Osteoblast (primary cell): ENCODE measurements at regions not wholly inside any gene's neighbourhood (a gene's known extent, or its start where the extent isn't known, plus 50 kb on each side); places are given as distances from the start of the nearest gene placed in this dataset.
"Not testable (repeated sequence)": the region's sequence is repeated elsewhere in the genome, so short reads cannot be mapped to it uniquely, and the experiment has no call there.

Experiments
- DNase-seq: peaks from one replicate; pipeline ENCODE4 v3.0.0; 2011; ENCODE audit warnings: low spot score, mixed read lengths; ENCODE audit not compliant: insufficient read length; ENCODE audit errors: missing footprints
- H2AFZ ChIP-seq: 2 replicates; pipeline ENCODE4 v1.6.0; 2011; ENCODE audit warnings: mild to moderate bottlenecking, low read length
- H3K27ac ChIP-seq: 2 replicates; pipeline ENCODE4 v1.5.1; 2011; ENCODE audit warnings: mild to moderate bottlenecking, low read depth, low read length, moderate library complexity
- H3K27me3 ChIP-seq: 2 replicates; pipeline ENCODE4 v1.6.0; 2012; ENCODE audit warnings: mild to moderate bottlenecking, control low read depth, inconsistent platforms, low read length, moderate library complexity; ENCODE audit not compliant: insufficient read depth
- H3K36me3 ChIP-seq: 2 replicates; pipeline ENCODE4 v1.5.1; 2011; ENCODE audit warnings: mild to moderate bottlenecking, low read length, control low read depth, moderate library complexity; ENCODE audit not compliant: insufficient read depth
- H3K4me1 ChIP-seq: 2 replicates; pipeline ENCODE4 v1.5.1; 2011; ENCODE audit warnings: mild to moderate bottlenecking, low read length, control low read depth, moderate library complexity; ENCODE audit not compliant: insufficient read depth
- H3K4me2 ChIP-seq: 2 replicates; pipeline ENCODE4 v1.6.0; 2011; ENCODE audit warnings: mild to moderate bottlenecking, low read length; ENCODE audit not compliant: insufficient read depth
- H3K4me3 ChIP-seq: fragments of 200-600 bp; sonication (generic); 3 replicates; pipeline ENCODE4 v1.5.1; 2012; ENCODE audit warnings: mild to moderate bottlenecking, low read length, inconsistent platforms; ENCODE audit not compliant: insufficient read depth
- H3K79me2 ChIP-seq: 2 replicates; pipeline ENCODE4 v1.6.0; 2012; ENCODE audit warnings: mild to moderate bottlenecking, low read length, control low read depth, inconsistent platforms; ENCODE audit not compliant: insufficient read depth
- H3K9me3 ChIP-seq: 2 replicates; pipeline ENCODE4 v1.5.1; 2011; ENCODE audit warnings: low read depth, low read length, control low read depth
- H4K20me1 ChIP-seq: 2 replicates; pipeline ENCODE4 v1.6.0; 2012; ENCODE audit warnings: mild to moderate bottlenecking, low read length, control low read depth; ENCODE audit not compliant: insufficient read depth
- TF ChIP-seq, protein P1 (sequence below): IDR thresholded peaks from 2 replicates; pipeline ENCODE4 v1.5.1; 2011; ENCODE audit warnings: mild to moderate bottlenecking, low read depth, low read length, moderate library complexity; ENCODE audit errors: extremely low read depth

DNA sequence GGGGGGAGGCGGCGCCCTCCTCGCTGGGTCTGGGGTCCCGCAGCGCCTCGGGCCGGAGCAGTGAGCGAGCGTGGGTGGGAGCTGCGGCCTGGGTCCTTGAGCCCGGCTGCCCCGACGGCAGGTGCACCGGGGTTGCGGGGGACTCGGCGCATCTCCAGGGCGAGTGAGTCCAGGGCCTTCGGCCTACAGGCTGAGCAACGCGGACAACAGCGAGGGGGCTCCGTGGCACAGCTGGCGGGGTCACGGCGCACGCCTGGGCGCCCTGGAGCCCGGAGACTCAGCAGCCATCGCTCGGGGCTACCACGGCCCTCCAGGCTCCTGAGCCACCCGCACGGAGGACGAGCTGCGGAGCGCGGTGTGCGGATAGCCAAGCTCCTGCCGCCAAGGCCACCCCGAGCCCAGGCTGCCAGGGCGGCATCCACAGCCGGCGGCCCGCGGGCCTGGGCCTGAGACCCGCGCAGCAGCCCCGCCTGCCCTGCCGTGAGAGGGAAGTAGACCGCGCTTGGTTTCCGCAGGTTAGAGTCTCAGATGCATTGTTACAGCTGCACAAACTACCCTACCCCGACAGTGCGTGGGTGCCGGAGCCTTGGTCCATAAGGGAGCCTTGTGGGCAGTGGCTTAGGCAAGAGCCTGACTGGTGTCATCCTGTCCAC lies 253.9 kb upstream of the SGCG start:
- H3K36me3 ChIP-seq, result no peaks in the 10 kb centered on the region
- H3K27me3 ChIP-seq, result no peaks in the 10 kb centered on the region
- no peaks in the 10 kb centered on the region for H4K20me1 ChIP-seq
- H3K4me1 ChIP-seq, result no peaks in the 10 kb centered on the region
- TF ChIP-seq, protein P1, sequence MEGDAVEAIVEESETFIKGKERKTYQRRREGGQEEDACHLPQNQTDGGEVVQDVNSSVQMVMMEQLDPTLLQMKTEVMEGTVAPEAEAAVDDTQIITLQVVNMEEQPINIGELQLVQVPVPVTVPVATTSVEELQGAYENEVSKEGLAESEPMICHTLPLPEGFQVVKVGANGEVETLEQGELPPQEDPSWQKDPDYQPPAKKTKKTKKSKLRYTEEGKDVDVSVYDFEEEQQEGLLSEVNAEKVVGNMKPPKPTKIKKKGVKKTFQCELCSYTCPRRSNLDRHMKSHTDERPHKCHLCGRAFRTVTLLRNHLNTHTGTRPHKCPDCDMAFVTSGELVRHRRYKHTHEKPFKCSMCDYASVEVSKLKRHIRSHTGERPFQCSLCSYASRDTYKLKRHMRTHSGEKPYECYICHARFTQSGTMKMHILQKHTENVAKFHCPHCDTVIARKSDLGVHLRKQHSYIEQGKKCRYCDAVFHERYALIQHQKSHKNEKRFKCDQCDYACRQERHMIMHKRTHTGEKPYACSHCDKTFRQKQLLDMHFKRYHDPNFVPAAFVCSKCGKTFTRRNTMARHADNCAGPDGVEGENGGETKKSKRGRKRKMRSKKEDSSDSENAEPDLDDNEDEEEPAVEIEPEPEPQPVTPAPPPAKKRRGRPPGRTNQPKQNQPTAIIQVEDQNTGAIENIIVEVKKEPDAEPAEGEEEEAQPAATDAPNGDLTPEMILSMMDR, result no peak
- H3K79me2 ChIP-seq, result no peaks in the 10 kb centered on the region
- H2AFZ ChIP-seq, result no peak overlapping the region
- DNase-seq, result no peak
- no peak overlapping the region for H3K4me3 ChIP-seq
- no peaks in the 10 kb centered on the region for H3K9me3 ChIP-seq
- H3K4me2 ChIP-seq, result no peak overlapping the region
- no peak overlapping the region for H3K27ac ChIP-seq

DNA sequence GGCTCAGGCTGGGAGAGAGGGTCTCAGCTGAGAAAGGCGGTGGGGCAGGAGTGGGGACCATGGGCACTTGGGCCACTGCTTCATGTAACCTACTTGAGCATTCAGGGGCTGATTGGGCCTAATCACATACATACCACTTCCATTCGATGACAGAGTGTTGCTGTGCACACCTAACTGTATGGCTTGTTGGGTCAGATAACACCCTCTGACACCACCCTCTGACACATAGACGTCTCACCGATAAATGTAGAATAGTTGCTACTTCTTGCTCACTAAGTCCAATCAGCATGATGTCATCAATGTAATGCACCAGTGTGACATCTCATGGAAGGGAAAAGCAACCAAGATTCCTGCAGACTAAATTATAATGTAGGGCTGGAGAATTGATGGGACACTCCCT lies 252.9 kb upstream of the SGCG start:
- H3K27ac ChIP-seq, H4K20me1 ChIP-seq, H3K4me3 ChIP-seq, H3K79me2 ChIP-seq, H3K36me3 ChIP-seq, H3K4me2 ChIP-seq, DNase-seq, H3K4me1 ChIP-seq, H3K27me3 ChIP-seq, H3K9me3 ChIP-seq, H2AFZ ChIP-seq: not testable (repeated sequence)

DNA sequence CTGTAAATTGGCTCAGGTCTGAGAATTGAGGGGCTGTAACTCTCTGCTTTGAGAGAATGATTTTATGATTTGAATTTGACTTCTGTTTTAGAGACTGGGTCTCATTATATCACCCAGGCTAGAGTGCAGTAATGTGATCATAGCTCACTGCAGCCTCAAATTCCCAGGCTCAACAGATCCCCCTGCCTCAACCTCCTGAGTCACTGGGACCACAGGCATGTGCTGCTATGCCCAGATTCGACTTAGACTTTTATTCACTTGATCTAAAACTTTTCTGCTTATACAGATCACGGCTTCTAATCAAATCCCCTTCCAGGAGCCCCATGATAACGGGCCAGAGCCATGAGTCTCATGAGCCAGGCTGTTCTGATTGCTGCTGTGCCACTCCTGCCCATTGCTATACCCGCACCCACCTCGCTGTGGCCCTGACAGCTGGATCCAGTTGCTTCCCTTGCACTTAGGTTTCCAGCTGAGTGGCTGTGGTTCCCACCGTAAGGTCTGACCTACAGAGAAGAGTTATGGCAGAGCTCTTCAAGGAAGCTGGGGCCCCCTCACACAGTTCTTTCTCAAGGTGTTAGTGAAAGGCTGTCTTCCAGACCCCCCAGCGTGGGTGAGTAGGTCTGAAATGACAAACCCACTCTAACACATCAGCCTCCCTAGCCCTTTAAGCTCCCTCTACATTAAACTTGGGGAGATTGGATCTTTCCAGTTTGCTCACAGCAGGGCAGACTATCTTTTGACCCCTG lies 251.2 kb upstream of the SGCG start:
- no peak for DNase-seq
- no peaks in the 10 kb centered on the region for H3K9me3 ChIP-seq
- H3K79me2 ChIP-seq, result no peaks in the 10 kb centered on the region
- TF ChIP-seq, protein P1, result no peak
- H2AFZ ChIP-seq, result no peak overlapping the region
- no peaks in the 10 kb centered on the region for H3K36me3 ChIP-seq
- H3K4me1 ChIP-seq, result no peaks in the 10 kb centered on the region
- H3K4me2 ChIP-seq, result no peak overlapping the region
- no peaks in the 10 kb centered on the region for H3K27me3 ChIP-seq
- H4K20me1 ChIP-seq, result no peaks in the 10 kb centered on the region
- H3K27ac ChIP-seq, result no peak overlapping the region
- no peak overlapping the region for H3K4me3 ChIP-seq

DNA sequence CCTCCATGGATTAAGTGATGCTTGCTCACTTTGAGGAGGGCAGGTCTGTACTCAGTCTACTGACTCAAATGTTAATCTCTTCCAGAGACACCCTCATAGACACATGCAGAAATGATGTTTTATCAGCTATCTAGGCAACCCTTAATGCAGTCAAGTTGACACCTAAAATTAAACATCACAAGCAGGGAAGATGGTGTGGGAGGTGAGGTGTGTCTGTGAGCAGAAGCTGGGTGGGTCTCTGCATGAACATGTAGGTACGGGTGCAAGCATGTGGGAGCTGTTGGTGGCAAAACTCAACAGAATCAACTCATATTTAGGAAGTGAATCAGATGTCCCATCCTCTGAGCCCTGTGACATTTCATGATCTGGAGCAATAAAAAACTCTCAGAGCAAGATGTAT lies 249.2 kb upstream of the SGCG start:
- Histone ChIP-seq H3K36me3 (no peaks in the 10 kb centered on the region), H4K20me1 (no peaks in the 10 kb centered on the region), H3K27me3 (no peaks in the 10 kb centered on the region), H3K4me2 (no peak overlapping the region), H3K4me1 (no peaks in the 10 kb centered on the region), H2AFZ (no peak overlapping the region), H3K79me2 (no peaks in the 10 kb centered on the region), H3K4me3 (no peak overlapping the region), H3K27ac (no peak overlapping the region), H3K9me3 (no peaks in the 10 kb centered on the region)
- no peak for DNase-seq
- TF ChIP-seq, protein P1, result no peak

DNA sequence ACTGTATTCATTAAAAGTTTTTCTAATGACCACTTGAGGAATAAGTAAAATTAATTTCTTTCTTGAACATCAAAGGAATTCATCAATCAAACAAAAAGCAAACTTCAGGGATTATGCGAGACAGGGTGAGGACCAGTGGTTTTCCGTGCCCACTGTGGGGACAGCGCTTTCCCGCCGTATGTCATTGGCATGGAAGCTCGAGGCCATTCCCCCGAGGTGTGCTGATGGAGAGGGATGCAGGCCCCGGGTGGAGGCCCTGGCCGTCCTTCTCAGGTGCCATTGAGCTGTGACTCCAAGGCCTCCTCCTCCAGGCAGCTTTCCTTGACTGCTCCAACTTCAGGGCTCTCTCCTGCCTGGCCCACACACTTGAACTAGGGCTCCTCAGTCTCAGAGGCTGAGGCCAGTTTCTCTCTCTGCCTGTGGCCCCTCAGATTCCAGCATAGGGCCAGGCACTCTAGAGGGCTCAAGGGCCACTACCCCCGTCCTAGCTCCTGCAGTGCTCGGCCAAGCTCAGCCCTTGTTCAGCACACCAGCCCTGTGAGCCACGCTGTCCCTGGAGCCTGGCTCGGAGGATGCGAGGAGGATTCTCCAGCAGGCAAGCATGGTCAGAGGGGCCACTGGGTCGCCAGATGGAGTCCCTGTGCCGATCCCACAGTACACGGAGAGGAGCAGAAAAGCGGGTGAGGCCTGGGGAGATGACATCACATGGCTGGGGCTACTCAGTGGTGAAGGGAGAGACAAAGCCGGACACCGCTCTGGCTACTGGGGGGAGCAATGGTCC lies 248.0 kb upstream of the SGCG start:
- not testable (repeated sequence) for H3K79me2 ChIP-seq, H3K4me3 ChIP-seq, DNase-seq, H3K27ac ChIP-seq, H3K9me3 ChIP-seq, H3K27me3 ChIP-seq, H3K36me3 ChIP-seq, H3K4me1 ChIP-seq, H2AFZ ChIP-seq, H4K20me1 ChIP-seq, H3K4me2 ChIP-seq
